ENCODE measurements at regions not wholly inside any gene's neighbourhood (a gene's known extent, or its start where the extent isn't known, plus 50 kb on each side); places are given as distances from the start of the nearest gene placed in this dataset.

DNA sequence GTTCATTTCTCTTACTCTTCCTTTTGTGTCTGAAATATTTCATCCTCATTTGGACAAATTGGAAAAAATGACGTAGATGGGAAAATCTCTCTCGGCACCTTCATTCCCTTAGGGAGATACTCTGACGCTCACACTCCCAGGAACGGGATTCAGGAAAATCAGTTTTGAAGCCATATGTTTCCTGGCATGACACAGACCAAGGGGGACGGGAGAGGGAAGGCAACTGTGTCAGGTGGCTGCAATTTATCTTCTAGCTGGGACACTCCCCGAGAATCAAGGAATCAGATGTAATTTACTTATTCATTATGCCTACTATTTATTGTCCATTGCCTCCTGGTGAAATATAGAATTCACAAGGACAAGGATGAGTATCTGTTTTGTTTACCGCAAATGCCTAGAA lies 65.5 kb downstream of the IRX5 start:
- DNase-seq (ENCODE audit: low read depth, low spot score) = no peak
- in situ Hi-C loops (cut with HindIII; ENCODE audit: low sequenced_read_pairs) = no loop called here
- H3K4me3 ChIP-seq (ENCODE audit: low read depth, low read length) = no peak overlapping the region
- TF ChIP-seq, protein P1, sequence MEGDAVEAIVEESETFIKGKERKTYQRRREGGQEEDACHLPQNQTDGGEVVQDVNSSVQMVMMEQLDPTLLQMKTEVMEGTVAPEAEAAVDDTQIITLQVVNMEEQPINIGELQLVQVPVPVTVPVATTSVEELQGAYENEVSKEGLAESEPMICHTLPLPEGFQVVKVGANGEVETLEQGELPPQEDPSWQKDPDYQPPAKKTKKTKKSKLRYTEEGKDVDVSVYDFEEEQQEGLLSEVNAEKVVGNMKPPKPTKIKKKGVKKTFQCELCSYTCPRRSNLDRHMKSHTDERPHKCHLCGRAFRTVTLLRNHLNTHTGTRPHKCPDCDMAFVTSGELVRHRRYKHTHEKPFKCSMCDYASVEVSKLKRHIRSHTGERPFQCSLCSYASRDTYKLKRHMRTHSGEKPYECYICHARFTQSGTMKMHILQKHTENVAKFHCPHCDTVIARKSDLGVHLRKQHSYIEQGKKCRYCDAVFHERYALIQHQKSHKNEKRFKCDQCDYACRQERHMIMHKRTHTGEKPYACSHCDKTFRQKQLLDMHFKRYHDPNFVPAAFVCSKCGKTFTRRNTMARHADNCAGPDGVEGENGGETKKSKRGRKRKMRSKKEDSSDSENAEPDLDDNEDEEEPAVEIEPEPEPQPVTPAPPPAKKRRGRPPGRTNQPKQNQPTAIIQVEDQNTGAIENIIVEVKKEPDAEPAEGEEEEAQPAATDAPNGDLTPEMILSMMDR (IDR thresholded peaks at IDR 0.05; ENCODE audit: low read depth, low read length) = no peak

DNA sequence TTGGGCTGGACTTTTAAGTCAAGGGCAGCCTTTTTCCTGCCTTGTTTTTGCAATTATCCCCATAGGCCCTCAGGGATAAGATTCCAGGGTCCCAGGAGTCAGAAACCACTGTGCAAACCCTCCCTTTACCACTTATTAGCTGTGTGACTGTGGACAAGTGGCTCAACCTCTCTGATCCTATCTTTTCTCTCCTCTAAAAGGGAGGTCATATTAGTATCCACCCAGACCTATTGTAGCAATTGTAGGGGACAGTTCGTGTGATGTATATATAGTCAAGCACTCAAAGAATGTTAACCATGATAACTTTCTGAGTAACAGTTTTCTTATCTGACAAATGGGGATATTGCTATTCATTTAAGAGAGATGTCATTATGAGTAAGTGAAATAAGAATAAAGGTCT lies 68.2 kb downstream of the IRX5 start:
- DNase-seq (ENCODE audit: low read depth, low spot score) = no peak
- in situ Hi-C loops (cut with HindIII; ENCODE audit: low sequenced_read_pairs) = no loop called here
- no peak overlapping the region for H3K4me3 ChIP-seq (ENCODE audit: low read depth, low read length)
- TF ChIP-seq, protein P1 (IDR thresholded peaks at IDR 0.05; ENCODE audit: low read depth, low read length) = no peak

DNA sequence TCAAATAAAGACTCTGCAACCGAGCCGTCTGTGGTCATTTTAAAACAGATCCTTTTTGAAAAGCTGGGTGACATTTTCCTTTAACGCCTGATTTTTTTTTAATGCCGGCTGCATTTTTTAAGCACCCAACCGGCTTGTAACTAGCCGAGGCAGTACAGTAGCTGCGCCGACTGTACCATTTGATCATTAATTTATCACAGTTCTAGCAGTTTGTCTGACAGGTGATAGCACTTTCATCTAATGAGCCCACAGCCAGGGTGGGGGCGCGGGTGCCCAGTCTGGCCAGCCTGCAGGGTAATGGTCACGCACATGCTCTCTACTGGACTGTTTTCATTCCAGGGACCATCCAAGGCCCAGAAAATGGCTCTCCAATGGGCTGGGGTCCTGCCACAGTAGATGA lies 68.8 kb downstream of the IRX5 start:
- in situ Hi-C loops (cut with HindIII; ENCODE audit: low sequenced_read_pairs) = no loop called here
- TF ChIP-seq, protein P1 (IDR thresholded peaks at IDR 0.05; ENCODE audit: low read depth, low read length) = no peak
- DNase-seq (ENCODE audit: low read depth, low spot score) = no peak

DNA sequence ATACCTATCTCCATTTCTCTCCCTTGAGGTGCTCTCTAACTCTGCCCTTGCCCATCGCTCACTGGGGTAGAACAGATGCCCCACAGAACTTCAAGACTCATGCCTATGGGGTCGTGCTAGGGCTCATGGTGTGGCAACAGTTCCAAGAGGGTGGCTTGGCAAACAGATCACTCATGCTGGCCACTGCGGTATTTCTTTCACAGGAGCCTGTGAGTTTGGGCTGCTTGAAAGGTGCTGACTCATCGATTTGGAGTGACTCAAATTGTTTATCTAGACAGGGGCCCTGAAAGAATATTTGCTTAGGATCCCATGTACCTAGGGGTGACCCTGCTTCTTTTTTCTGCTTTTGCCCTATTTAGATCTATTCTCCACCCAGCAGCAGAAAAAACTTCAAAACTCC lies 69.9 kb downstream of the IRX5 start:
- in situ Hi-C loops (cut with HindIII; ENCODE audit: low sequenced_read_pairs) = no loop called here
- peak; percentile 66 for DNase-seq (ENCODE audit: low read depth, low spot score)
- no peak overlapping the region for H3K4me3 ChIP-seq (ENCODE audit: low read depth, low read length)
- TF ChIP-seq, protein P1 (IDR thresholded peaks at IDR 0.05; ENCODE audit: low read depth, low read length) = no peak

More for the DNA sequence above, 68.8 kb downstream of the IRX5 start:
- no peak overlapping the region for H3K4me3 ChIP-seq (ENCODE audit: low read depth, low read length)

DNA sequence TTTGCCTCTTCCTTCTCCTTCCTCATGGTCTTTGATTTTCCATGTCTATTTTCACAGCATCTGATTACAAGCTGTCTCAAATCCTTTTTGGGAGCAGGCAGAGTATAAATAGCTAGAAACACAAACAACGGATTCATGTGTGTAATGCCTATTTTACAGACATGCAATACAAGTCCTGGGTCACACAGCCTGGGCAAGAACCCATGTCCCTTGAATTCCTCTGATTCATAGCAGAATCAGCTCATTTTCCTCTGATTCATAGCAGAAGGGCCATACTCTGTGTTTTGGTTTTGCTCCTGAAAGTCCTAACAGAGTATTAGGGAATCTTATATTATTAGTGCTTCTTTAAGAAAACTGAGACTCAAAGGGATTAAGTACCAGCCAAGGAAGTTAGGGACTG lies 71.3 kb downstream of the IRX5 start:
- DNase-seq (ENCODE audit: low read depth, low spot score) = peak; percentile 14
- in situ Hi-C loops (cut with HindIII; ENCODE audit: low sequenced_read_pairs) = no loop called here
- TF ChIP-seq, protein P1 (IDR thresholded peaks at IDR 0.05; ENCODE audit: low read depth, low read length) = no peak
- no peak overlapping the region for H3K4me3 ChIP-seq (ENCODE audit: low read depth, low read length)

DNA sequence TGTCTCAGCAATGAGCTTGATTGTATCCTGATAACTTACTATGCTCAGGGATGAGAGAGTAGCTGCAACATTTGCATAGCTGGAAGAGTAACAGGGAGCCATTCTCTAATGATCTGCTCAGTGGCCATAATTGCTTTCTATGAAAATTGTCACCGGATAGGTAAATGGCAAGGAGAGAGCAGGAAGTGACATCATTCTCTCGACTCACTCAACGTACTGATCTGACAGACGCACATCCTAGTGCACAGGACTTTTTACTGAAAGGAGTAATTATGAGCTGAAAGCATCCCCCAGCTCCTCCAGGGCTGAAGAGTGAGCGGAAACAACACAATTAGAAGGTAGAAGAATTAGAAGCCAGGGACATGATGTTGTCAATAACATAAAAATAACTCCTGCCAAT lies 71.8 kb downstream of the IRX5 start:
- no peak overlapping the region for H3K4me3 ChIP-seq (ENCODE audit: low read depth, low read length)
- TF ChIP-seq, protein P1 (IDR thresholded peaks at IDR 0.05; ENCODE audit: low read depth, low read length) = no peak
- DNase-seq (ENCODE audit: low read depth, low spot score) = no peak
- in situ Hi-C loops (cut with HindIII; ENCODE audit: low sequenced_read_pairs) = no loop called here

DNA sequence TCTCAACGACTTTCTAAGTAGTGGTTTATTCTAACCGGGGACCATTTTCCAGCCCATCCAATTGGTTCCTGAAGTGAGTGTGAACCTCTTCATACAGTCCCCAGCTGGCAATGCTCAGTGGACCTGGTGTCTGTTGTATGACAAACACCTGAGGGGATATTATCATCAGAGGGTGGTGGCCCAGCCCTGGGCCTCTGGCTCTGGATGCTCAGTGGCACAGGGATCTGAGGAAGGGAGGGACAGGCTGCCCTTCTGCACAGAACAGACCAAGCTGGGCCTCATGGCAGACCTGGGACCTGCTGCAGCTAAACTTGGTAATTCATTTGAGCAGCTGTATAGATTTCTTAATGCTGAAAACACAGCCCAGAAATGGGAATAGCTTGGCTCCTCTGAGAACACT lies 72.6 kb downstream of the IRX5 start:
- no peak overlapping the region for H3K4me3 ChIP-seq (ENCODE audit: low read depth, low read length)
- in situ Hi-C loops (cut with HindIII; ENCODE audit: low sequenced_read_pairs) = no loop called here
- TF ChIP-seq, protein P1 (IDR thresholded peaks at IDR 0.05; ENCODE audit: low read depth, low read length) = no peak
- DNase-seq (ENCODE audit: low read depth, low spot score) = no peak
